Endothelial cell of umbilical vein (primary cell): ENCODE measurements at regions not wholly inside any gene's neighbourhood (a gene's known extent, or its start where the extent isn't known, plus 50 kb on each side); places are given as distances from the start of the nearest gene placed in this dataset.

Experiments used
- BruUV-seq: library from RNA; stranded (reverse); fragments of 400-500 nt; replicated peaks from 2 replicates; lab custom pipeline; 2021; lab: Mats Ljungman, UMichigan
- CTCF ChIA-PET: fragments of 300-600, 350-600 bp; sonication (Branson Sonifier 250); formaldehyde crosslinking; loops from one replicate; lab custom pipeline; 2021; ENCODE audit warnings: antibody characterized with exemption, inconsistent platforms; lab: Charles Lee
- POLR2A ChIA-PET: fragments of 300-600, 350-600 bp; sonication (Branson Sonifier 250); formaldehyde crosslinking; loops from one replicate; lab custom pipeline; 2021; ENCODE audit warnings: antibody characterized with exemption, inconsistent platforms; lab: Charles Lee
- DNase-seq: peaks from one replicate; pipeline ENCODE4 v3.0.0-alpha.2; 2011; ENCODE audit warnings: low read depth, low spot score
- FAIRE-seq: peaks from 2 replicates; lab custom pipeline; 2011; peaks lifted over from hg19 to GRCh38; lab: Jason Lieb, UNC
- H2AFZ ChIP-seq: 2 replicates; pipeline ENCODE4 v1.6.0; 2012; ENCODE audit warnings: low read depth, low read length, control low read depth, inconsistent platforms
- H3K27ac ChIP-seq: 2 replicates; pipeline ENCODE4 v1.5.1; 2011; ENCODE audit warnings: low read depth, mild to moderate bottlenecking, control low read depth, low read length, moderate library complexity; ENCODE audit not compliant: insufficient read depth
- H3K27me3 ChIP-seq, 2 experiments: 2 replicates each; pipeline versions ENCODE4 v1.6.0 to v1.6.1; 2011; ENCODE audit warnings: low read length in 2 of 2, mixed read lengths in 1 of 2; ENCODE audit not compliant: control insufficient read depth in 2 of 2, insufficient read depth in 2 of 2
- H3K36me3 ChIP-seq, 2 experiments: 2 replicates in 1 of 2; 3 replicates in 1 of 2; pipeline ENCODE4 v1.5.1; 2011; ENCODE audit warnings: low read length in 2 of 2, mild to moderate bottlenecking in 1 of 2, moderate library complexity in 1 of 2; ENCODE audit not compliant: control insufficient read depth in 2 of 2, insufficient read depth in 2 of 2; ENCODE audit errors: extremely low read depth in 1 of 2
- H3K4me1 ChIP-seq: 3 replicates; pipeline ENCODE4 v1.5.1; 2011; ENCODE audit warnings: mild to moderate bottlenecking, low read length; ENCODE audit not compliant: control insufficient read depth, insufficient read depth; ENCODE audit errors: extremely low read depth
- H3K4me2 ChIP-seq: 2 replicates; pipeline ENCODE4 v1.6.1; 2011; ENCODE audit warnings: low read length, control low read depth, mixed read lengths; ENCODE audit not compliant: insufficient read depth
- H3K4me3 ChIP-seq, 3 experiments: fragments of 200-600 bp in 1 of 3; sonication (generic), shearing (Covaris generic) in 1 of 3; replicated peaks in 1 of 3; 2 replicates each; pipeline ENCODE4 v1.5.1; 2011 to 2016; ENCODE audit warnings: control low read depth in 3 of 3, low read length in 3 of 3, mild to moderate bottlenecking in 2 of 3, inconsistent platforms in 1 of 3, low read depth in 1 of 3, moderate library complexity in 1 of 3; ENCODE audit not compliant: insufficient read depth in 1 of 3
- H3K79me2 ChIP-seq: 2 replicates; pipeline ENCODE4 v1.6.0; 2012; ENCODE audit warnings: low read length, inconsistent platforms; ENCODE audit not compliant: control insufficient read depth, insufficient read depth
- H3K9ac ChIP-seq: replicated peaks from 2 replicates; pipeline ENCODE3; 2011; ENCODE audit warnings: low read length, control low read depth; ENCODE audit not compliant: insufficient read depth; ENCODE audit errors: extremely low read depth
- H3K9me1 ChIP-seq: replicated peaks from 3 replicates; pipeline ENCODE4 v1.6.0; 2011; ENCODE audit warnings: mild to moderate bottlenecking, low read length; ENCODE audit not compliant: control insufficient read depth, insufficient read depth; ENCODE audit errors: extremely low read depth
- H3K9me3 ChIP-seq: replicated peaks from 2 replicates; pipeline ENCODE4 v1.5.1; 2012; ENCODE audit warnings: low read length, inconsistent platforms; ENCODE audit not compliant: control insufficient read depth, insufficient read depth
- H4K20me1 ChIP-seq: replicated peaks from 2 replicates; pipeline ENCODE3; 2011; ENCODE audit warnings: mild to moderate bottlenecking, low read length; ENCODE audit not compliant: control insufficient read depth, insufficient read depth; ENCODE audit errors: extremely low read depth
- CTCF ChIP-seq, 2 donors: IDR thresholded peaks; 1 replicate in 1 of 2; 2 replicates in 1 of 2; pipeline ENCODE4 v1.5.1; 2011; ENCODE audit warnings: low read length in 2 of 2, mild to moderate bottlenecking in 2 of 2, moderate library complexity in 2 of 2, control low read depth in 1 of 2, inconsistent platforms in 1 of 2, low read depth in 1 of 2; ENCODE audit not compliant: insufficient read depth in 1 of 2; ENCODE audit errors: extremely low read depth in 1 of 2
- EZH2 ChIP-seq: IDR thresholded peaks from 2 replicates; pipeline ENCODE4 v1.6.1; 2012; ENCODE audit warnings: borderline replicate concordance, low read depth, mild to moderate bottlenecking, moderate library complexity, low read length, inconsistent platforms; ENCODE audit not compliant: severe bottlenecking
- FOS ChIP-seq: IDR thresholded peaks from 2 replicates; pipeline ENCODE4 v1.6.1; 2011; ENCODE audit warnings: mild to moderate bottlenecking, low read length, moderate library complexity, borderline replicate concordance; ENCODE audit not compliant: insufficient read depth
- GATA2 ChIP-seq: IDR thresholded peaks from 2 replicates; pipeline ENCODE4 v1.7.0; 2011; ENCODE audit warnings: low read depth, mild to moderate bottlenecking, moderate library complexity, mixed read lengths, low read length; ENCODE audit not compliant: insufficient read length, insufficient read depth
- JUN ChIP-seq: IDR thresholded peaks from 2 replicates; pipeline ENCODE4 v1.6.1; 2011; ENCODE audit warnings: borderline replicate concordance, low read depth; ENCODE audit not compliant: insufficient read length, insufficient read depth
- MAX ChIP-seq: IDR thresholded peaks from 2 replicates; pipeline ENCODE4 v1.6.1; 2011; ENCODE audit not compliant: insufficient read depth, insufficient read length
- MYC ChIP-seq: IDR thresholded peaks from one replicate; pipeline ENCODE4 v1.6.1; 2011; ENCODE audit warnings: mild to moderate bottlenecking, low read depth, low read length
- POLR2A ChIP-seq: IDR thresholded peaks from 2 replicates; pipeline ENCODE4 v1.6.1; 2012; ENCODE audit warnings: low read depth, mild to moderate bottlenecking, control low read depth, low read length
- POLR2AphosphoS5 ChIP-seq: IDR thresholded peaks from 2 replicates; pipeline ENCODE4 v1.6.1; 2012; ENCODE audit warnings: low read depth, mild to moderate bottlenecking, control low read depth, low read length, moderate library complexity; ENCODE audit not compliant: insufficient read depth
- dilution Hi-C: fragments of 300-500 bp; cut with MboI; formaldehyde crosslinking; loops from one replicate; pipeline ENCODE4 v1.15.0; 2019; ENCODE audit warnings: low sequenced_read_pairs; ENCODE audit not compliant: extremely low pct_ligation_motif_present
- intact Hi-C: fragments of 100-400 bp; cut with micrococcal nuclease; formaldehyde crosslinking; loops from one replicate; pipeline ENCODE4 v1.10.0; 2022

- ChIA-PET POLR2A (no interaction called here), CTCF (no interaction called here)
- Histone ChIP-seq H3K27ac (no peak overlapping the region), H3K79me2 (no peaks in the 10 kb centered on the region), H3K4me3 (no peak overlapping the region), H3K9me1 (no peaks in the 10 kb centered on the region), H4K20me1 (no peaks in the 10 kb centered on the region), H3K9ac (no peak overlapping the region), H3K4me1 (no peaks in the 10 kb centered on the region), H3K27me3 (no peaks in the 10 kb centered on the region), H2AFZ (no peak overlapping the region), H3K36me3 (no peaks in the 10 kb centered on the region), H3K4me2 (no peak overlapping the region), H3K9me3 (no peaks in the 10 kb centered on the region)
- intact Hi-C loops, result no loop called here
- dilution Hi-C loops, result no loop called here
- BruUV-seq, result no TSS peak
- DNase-seq (no peak), FAIRE-seq (no peak)
- TF ChIP-seq MYC, result no peak
- TF ChIP-seq MAX, result no peak
- TF ChIP-seq CTCF (IDR thresholded peaks at IDR 0.05; ENCODE audit: extremely low read depth in 1 of 2, insufficient read depth in 1 of 2, low read depth in 1 of 2, low read length in 2 of 2), result no peak
- TF ChIP-seq FOS, result no peak
- TF ChIP-seq GATA2, result no peak
- no peak for TF ChIP-seq POLR2A
- no peak for TF ChIP-seq JUN
- no peak for TF ChIP-seq EZH2
- no peak for TF ChIP-seq POLR2AphosphoS5
Observed at GRCh38 chr15:95416576-95416975, 913.9 kb upstream of the NR2F2 start.
